ENCODE measurements at regions not wholly inside any gene's neighbourhood (a gene's known extent, or its start where the extent isn't known, plus 50 kb on each side); places are given as distances from the start of the nearest gene placed in this dataset.

GRCh38 chr2:138335036-138335435 lies 166.5 kb upstream of the SPOPL start:
- intact Hi-C loops (cut with DNase I) = no loop called here
- TF ChIP-seq, protein P1, sequence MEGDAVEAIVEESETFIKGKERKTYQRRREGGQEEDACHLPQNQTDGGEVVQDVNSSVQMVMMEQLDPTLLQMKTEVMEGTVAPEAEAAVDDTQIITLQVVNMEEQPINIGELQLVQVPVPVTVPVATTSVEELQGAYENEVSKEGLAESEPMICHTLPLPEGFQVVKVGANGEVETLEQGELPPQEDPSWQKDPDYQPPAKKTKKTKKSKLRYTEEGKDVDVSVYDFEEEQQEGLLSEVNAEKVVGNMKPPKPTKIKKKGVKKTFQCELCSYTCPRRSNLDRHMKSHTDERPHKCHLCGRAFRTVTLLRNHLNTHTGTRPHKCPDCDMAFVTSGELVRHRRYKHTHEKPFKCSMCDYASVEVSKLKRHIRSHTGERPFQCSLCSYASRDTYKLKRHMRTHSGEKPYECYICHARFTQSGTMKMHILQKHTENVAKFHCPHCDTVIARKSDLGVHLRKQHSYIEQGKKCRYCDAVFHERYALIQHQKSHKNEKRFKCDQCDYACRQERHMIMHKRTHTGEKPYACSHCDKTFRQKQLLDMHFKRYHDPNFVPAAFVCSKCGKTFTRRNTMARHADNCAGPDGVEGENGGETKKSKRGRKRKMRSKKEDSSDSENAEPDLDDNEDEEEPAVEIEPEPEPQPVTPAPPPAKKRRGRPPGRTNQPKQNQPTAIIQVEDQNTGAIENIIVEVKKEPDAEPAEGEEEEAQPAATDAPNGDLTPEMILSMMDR (IDR thresholded peaks at IDR 0.05) = no peak
- TF ChIP-seq POLR2AphosphoS5 (IDR thresholded peaks at IDR 0.05) = no peak
- Histone ChIP-seq H3K27me3 (replicated peaks; ENCODE audit: insufficient read depth) (no peaks in the 10 kb centered on the region), H3K9me3 (no peaks in the 10 kb centered on the region), H3K4me3 (no peak overlapping the region), H3K36me3 (no peaks in the 10 kb centered on the region), H3K4me1 (replicated peaks) (no peaks in the 10 kb centered on the region), H3K27ac (no peak overlapping the region)
- DNase-seq (ENCODE audit: low spot score) = no peak

DNA sequence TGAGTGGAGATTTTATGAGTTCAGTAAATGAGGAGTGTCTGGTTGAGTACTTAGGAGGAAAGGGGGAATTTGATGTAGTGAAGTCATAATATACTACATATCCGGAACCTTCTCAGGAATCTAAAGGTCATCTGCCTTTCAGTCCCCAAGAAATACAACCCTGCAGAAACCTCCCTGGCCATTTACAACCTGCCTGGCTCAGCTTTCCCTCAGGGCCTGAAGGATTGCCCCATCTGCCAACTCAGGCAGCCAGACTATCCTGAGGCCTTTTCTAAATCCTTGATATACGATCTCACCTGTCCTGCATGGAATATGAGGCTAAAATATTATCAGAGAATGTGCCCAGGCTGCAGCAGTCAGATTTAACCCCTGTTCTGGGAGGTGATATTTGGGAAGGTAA lies 165.4 kb upstream of the SPOPL start:
- Histone ChIP-seq H3K36me3 (no peaks in the 10 kb centered on the region), H3K9me3 (no peaks in the 10 kb centered on the region), H3K4me3 (no peak overlapping the region), H3K27ac (no peak overlapping the region), H3K27me3 (replicated peaks; ENCODE audit: insufficient read depth) (no peaks in the 10 kb centered on the region), H3K4me1 (replicated peaks) (no peaks in the 10 kb centered on the region)
- intact Hi-C loops (cut with DNase I) = no loop called here
- no peak for DNase-seq (ENCODE audit: low spot score)
- TF ChIP-seq, protein P1 (IDR thresholded peaks at IDR 0.05) = no peak
- TF ChIP-seq POLR2A (IDR thresholded peaks at IDR 0.05) = no peak
- no peak for TF ChIP-seq POLR2AphosphoS5 (IDR thresholded peaks at IDR 0.05)
- WGBS = 77% methylated on average over 2 of the region's 2 CpGs

DNA sequence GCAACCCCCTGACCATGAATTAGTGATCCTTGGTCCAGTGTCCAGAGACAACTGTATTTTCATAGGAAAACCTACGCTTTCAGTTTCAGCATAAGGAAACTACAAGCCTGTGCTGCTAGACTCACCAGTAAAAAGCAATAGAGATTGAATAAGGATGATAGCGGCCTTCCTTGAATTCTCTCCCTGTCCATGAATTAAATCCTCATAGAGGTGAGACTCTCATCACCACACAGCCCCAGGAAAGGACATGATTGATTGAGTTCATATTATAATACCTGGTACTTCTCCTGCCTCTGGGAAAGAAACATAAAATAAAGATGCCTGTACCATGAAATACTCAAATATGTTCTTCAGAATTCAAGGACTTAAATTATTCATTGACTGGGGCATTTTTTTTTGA lies 146.3 kb upstream of the SPOPL start:
- no peak overlapping the region for H3K4me3 ChIP-seq
- no peaks in the 10 kb centered on the region for H3K36me3 ChIP-seq
- H3K4me1 ChIP-seq (replicated peaks) = no peaks in the 10 kb centered on the region
- intact Hi-C loops (cut with DNase I) = no loop called here
- WGBS = 95% methylated on average over 2 of the region's 2 CpGs
- no peak for DNase-seq (ENCODE audit: low spot score)
- H3K27me3 ChIP-seq (replicated peaks; ENCODE audit: insufficient read depth) = no peaks in the 10 kb centered on the region
- no peaks in the 10 kb centered on the region for H3K9me3 ChIP-seq
- no peak overlapping the region for H3K27ac ChIP-seq
- TF ChIP-seq POLR2A (IDR thresholded peaks at IDR 0.05) = no peak
- TF ChIP-seq POLR2AphosphoS5 (IDR thresholded peaks at IDR 0.05) = no peak
- TF ChIP-seq, protein P1 (IDR thresholded peaks at IDR 0.05) = no peak

- Histone ChIP-seq H3K4me1 (replicated peaks) (no peaks in the 10 kb centered on the region), H3K4me3 (no peak overlapping the region), H3K36me3 (no peaks in the 10 kb centered on the region), H3K27ac (no peak overlapping the region), H3K9me3 (no peaks in the 10 kb centered on the region), H3K27me3 (replicated peaks; ENCODE audit: insufficient read depth) (no peaks in the 10 kb centered on the region)
- intact Hi-C loops (cut with DNase I) = no loop called here
- no peak for TF ChIP-seq POLR2AphosphoS5 (IDR thresholded peaks at IDR 0.05)
- no peak for TF ChIP-seq POLR2A (IDR thresholded peaks at IDR 0.05)
- TF ChIP-seq, protein P1 (IDR thresholded peaks at IDR 0.05) = no peak
- peak; percentile 4 for DNase-seq (ENCODE audit: low spot score)
- WGBS = 19% methylated on average over 4 of the region's 4 CpGs
These were observed 145.4 kb upstream of the SPOPL start for GRCh38 chr2:138356178-138356577.

DNA sequence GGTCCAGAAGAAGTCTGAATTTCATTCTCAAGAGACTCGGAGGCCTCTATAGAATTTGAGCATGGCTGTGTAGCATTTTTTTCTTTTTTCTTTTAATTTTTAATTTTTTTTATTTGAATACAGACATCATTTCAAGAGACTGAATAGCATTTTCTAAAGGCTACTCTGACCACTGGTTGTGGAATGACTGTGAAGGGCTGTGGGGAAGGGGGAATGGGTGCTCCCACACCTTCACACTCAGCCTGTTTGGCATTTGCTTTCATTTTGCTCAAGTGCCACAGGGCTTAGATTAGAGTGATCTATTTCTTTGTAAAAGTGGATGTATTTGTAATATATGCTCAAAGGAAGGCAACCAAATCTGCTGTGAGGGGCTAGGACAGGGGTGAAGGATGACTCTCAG lies 142.0 kb upstream of the SPOPL start:
- 100% methylated on average over 1 of the region's 1 CpG for WGBS
- intact Hi-C loops (cut with DNase I) = no loop called here
- no peaks in the 10 kb centered on the region for H3K9me3 ChIP-seq
- TF ChIP-seq POLR2A (IDR thresholded peaks at IDR 0.05) (no peak), POLR2AphosphoS5 (IDR thresholded peaks at IDR 0.05) (no peak)
- TF ChIP-seq, protein P1 (IDR thresholded peaks at IDR 0.05) = no peak
- H3K27me3 ChIP-seq (replicated peaks; ENCODE audit: insufficient read depth) = no peaks in the 10 kb centered on the region
- DNase-seq (ENCODE audit: low spot score) = no peak
- no peaks in the 10 kb centered on the region for H3K36me3 ChIP-seq
- H3K27ac ChIP-seq = no peak overlapping the region
- no peaks in the 10 kb centered on the region for H3K4me1 ChIP-seq (replicated peaks)
- no peak overlapping the region for H3K4me3 ChIP-seq
